Esophagus muscularis mucosa (tissue), 3 donors: ENCODE measurements at regions not wholly inside any gene's neighbourhood (a gene's known extent, or its start where the extent isn't known, plus 50 kb on each side); places are given as distances from the start of the nearest gene placed in this dataset.

ENCODE experiments used
- EP300 ChIP-seq: sonication (generic); formaldehyde crosslinking; IDR thresholded peaks from one replicate; pipeline ENCODE4 v1.6.1; 2017; ENCODE audit warnings: antibody characterized with exemption
- TF ChIP-seq, protein P1 (sequence below), 3 experiments: fragments of 200-600 bp in 2 of 3; fragments of 450-650 bp in 1 of 3; sonication (generic) in 2 of 3; IDR thresholded peaks; one replicate each; pipeline ENCODE4 v1.5.1; 2017 to 2019; ENCODE audit warnings: antibody characterized with exemption in 3 of 3, mild to moderate bottlenecking in 2 of 3, moderate library complexity in 1 of 3

DNA sequence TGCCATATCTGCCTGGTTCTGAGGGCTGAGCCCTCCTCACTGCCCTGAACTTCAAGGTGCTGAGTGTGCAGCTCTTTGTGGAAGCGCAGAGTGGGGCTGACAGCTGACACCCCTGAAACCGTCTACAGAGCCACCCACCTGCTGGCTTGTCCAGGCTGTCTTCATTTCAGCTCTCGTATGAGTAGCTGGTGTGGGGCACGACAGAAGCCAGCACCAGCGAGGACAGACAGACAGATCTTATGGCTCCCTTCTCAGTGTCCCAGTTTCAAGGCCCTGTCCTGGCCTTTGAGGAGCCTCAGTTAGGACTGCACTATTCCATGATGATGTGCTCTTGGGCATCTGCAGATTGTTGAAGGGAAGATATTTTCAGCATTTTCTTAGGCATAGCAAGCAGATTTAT is 287.1 kb downstream of the SLC4A3 start:
- TF ChIP-seq EP300: no peak
- TF ChIP-seq, protein P1, sequence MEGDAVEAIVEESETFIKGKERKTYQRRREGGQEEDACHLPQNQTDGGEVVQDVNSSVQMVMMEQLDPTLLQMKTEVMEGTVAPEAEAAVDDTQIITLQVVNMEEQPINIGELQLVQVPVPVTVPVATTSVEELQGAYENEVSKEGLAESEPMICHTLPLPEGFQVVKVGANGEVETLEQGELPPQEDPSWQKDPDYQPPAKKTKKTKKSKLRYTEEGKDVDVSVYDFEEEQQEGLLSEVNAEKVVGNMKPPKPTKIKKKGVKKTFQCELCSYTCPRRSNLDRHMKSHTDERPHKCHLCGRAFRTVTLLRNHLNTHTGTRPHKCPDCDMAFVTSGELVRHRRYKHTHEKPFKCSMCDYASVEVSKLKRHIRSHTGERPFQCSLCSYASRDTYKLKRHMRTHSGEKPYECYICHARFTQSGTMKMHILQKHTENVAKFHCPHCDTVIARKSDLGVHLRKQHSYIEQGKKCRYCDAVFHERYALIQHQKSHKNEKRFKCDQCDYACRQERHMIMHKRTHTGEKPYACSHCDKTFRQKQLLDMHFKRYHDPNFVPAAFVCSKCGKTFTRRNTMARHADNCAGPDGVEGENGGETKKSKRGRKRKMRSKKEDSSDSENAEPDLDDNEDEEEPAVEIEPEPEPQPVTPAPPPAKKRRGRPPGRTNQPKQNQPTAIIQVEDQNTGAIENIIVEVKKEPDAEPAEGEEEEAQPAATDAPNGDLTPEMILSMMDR (IDR thresholded peaks at IDR 0.05): no peak
